BLaER1 (cell line): ENCODE measurements at regions not wholly inside any gene's neighbourhood (a gene's known extent, or its start where the extent isn't known, plus 50 kb on each side); places are given as distances from the start of the nearest gene placed in this dataset.

Source experiments
- H3K27ac ChIP-seq: shearing (Covaris generic); formaldehyde crosslinking; 2 replicates; pipeline ENCODE4 v1.8.1; 2022
- H3K27me3 ChIP-seq: shearing (Covaris generic); formaldehyde crosslinking; 2 replicates; pipeline ENCODE4 v1.8.1; 2022
- H3K36me3 ChIP-seq: shearing (Covaris generic); formaldehyde crosslinking; 2 replicates; pipeline ENCODE4 v1.8.1; 2022
- H3K4me1 ChIP-seq: shearing (Covaris generic); formaldehyde crosslinking; 2 replicates; pipeline ENCODE4 v1.8.1; 2022
- H3K4me2 ChIP-seq: shearing (Covaris generic); formaldehyde crosslinking; 2 replicates; pipeline ENCODE4 v1.8.1; 2022
- H3K4me3 ChIP-seq: shearing (Covaris generic); formaldehyde crosslinking; 2 replicates; pipeline ENCODE4 v1.8.1; 2022
- H3K9ac ChIP-seq: shearing (Covaris generic); formaldehyde crosslinking; 2 replicates; pipeline ENCODE4 v1.8.1; 2022
- H3K9me3 ChIP-seq: shearing (Covaris generic); formaldehyde crosslinking; 2 replicates; pipeline ENCODE4 v1.8.1; 2022
- H4K20me1 ChIP-seq: shearing (Covaris generic); formaldehyde crosslinking; 2 replicates; pipeline ENCODE4 v1.8.1; 2022
- Cebpa-rat ChIP-seq: shearing (Covaris generic); IDR thresholded peaks from 2 replicates; pipeline ENCODE4 v1.8.1; 2022

DNA sequence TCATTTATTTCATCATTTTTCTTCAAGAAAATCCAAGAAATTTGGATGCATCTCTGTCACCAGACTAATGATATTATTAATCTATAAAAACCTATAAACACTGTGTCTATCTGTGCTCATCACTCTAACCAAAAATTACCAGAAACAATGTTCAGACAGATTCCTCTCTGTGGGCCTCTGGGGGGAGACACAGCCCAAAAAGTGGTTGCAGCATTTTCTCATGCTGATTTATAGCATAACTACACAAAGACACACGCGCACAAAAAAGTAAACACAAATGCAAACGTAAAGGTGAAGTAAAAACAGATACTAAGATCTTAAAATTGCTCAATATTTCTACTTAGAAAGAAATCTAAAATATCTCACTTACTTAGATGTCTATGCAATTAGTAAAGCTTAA lies 976.0 kb downstream of the GBE1 start:
- H3K4me2 ChIP-seq, result no peak overlapping the region
- H3K4me3 ChIP-seq, result no peak overlapping the region
- H3K4me1 ChIP-seq, result no peaks in the 10 kb centered on the region
- H3K27me3 ChIP-seq, result no peaks in the 10 kb centered on the region
- no peak overlapping the region for H3K9ac ChIP-seq
- no peaks in the 10 kb centered on the region for H3K9me3 ChIP-seq
- no peak overlapping the region for H3K27ac ChIP-seq
- TF ChIP-seq Cebpa-rat, result no peak
- H3K36me3 ChIP-seq, result no peaks in the 10 kb centered on the region
- H4K20me1 ChIP-seq, result no peaks in the 10 kb centered on the region

GRCh38 chr3:80771085-80771484 lies 990.4 kb downstream of the GBE1 start:
- Histone ChIP-seq H4K20me1 (no peaks in the 10 kb centered on the region), H3K9ac (no peak overlapping the region), H3K4me1 (peaks cover 9% of the 10 kb centered on the region), H3K4me2 (peak overlapping the region; percentile 51), H3K27ac (no peak overlapping the region), H3K27me3 (no peaks in the 10 kb centered on the region), H3K9me3 (0 out of 2 replicates have a peak, but pooled peaks cover 3% of the 10 kb centered on the region), H3K36me3 (no peaks in the 10 kb centered on the region), H3K4me3 (no peak overlapping the region)
- no peak for TF ChIP-seq Cebpa-rat

DNA sequence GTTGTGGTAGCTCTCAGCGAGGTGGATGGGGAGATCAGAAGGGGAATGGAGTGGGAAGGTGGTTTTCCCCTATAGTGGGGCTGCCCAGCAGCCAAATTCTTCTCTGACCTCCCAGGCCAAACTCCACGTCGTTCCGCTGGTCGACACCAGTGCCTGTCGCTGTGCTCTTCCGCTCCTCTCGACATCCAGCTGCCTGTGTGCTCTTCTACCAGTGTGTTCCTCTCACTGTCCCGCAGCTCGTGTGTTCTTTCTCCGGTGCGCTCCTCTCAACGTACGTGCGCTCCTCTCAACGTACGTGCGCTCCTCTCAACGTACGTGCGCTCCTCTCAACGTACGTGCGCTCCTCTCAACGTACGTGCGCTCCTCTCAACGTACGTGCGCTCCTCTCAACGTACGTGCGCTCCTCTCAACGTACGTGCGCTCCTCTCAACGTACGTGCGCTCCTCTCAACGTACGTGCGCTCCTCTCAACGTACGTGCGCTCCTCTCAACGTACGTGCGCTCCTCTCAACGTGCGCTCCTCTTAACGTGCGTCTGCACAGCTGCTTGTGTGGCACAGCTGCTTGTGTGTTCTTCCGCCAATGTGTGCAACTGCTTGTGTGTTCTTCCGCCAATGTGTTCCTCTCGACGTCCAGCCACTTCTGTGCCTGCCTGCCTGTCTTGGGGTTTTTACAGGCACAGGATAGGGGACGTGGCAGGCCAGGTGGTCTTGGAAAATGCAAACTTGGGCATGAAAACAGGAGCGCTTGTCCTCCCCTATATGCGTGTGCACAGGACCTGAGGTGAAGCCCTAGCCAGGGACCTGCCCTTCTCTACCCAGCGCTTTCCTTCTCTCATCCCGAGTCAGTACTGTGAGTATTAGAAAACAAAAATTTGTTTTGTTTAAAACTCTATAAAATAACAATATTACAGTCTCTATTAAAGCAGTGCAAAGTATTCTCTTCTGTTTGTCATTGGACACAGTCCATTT lies 991.1 kb downstream of the GBE1 start:
- H3K9ac ChIP-seq, result no peak overlapping the region
- no peaks in the 10 kb centered on the region for H4K20me1 ChIP-seq
- TF ChIP-seq Cebpa-rat, result no peak
- peak overlapping the region; percentile 51 for H3K4me2 ChIP-seq
- H3K27me3 ChIP-seq, result no peaks in the 10 kb centered on the region
- no peaks in the 10 kb centered on the region for H3K36me3 ChIP-seq
- H3K4me3 ChIP-seq, result no peak overlapping the region
- H3K27ac ChIP-seq, result no peak overlapping the region
- H3K4me1 ChIP-seq, result peaks cover 9% of the 10 kb centered on the region
- 0 out of 2 replicates have a peak, but pooled peaks cover 3% of the 10 kb centered on the region for H3K9me3 ChIP-seq

- Histone ChIP-seq H3K27me3 (no peaks in the 10 kb centered on the region), H3K4me3 (no peak overlapping the region), H3K9me3 (0 out of 2 replicates have a peak, but pooled peaks cover 3% of the 10 kb centered on the region), H3K4me2 (no peak overlapping the region), H3K4me1 (peaks cover 9% of the 10 kb centered on the region), H3K36me3 (no peaks in the 10 kb centered on the region), H4K20me1 (no peaks in the 10 kb centered on the region), H3K9ac (no peak overlapping the region), H3K27ac (no peak overlapping the region)
- TF ChIP-seq Cebpa-rat, result no peak
Measured at GRCh38 chr3:80769683-80770082, 991.8 kb downstream of the GBE1 start.

- Histone ChIP-seq H3K4me3 (no peak overlapping the region), H3K4me1 (peaks cover 9% of the 10 kb centered on the region), H4K20me1 (no peaks in the 10 kb centered on the region), H3K36me3 (no peaks in the 10 kb centered on the region), H3K4me2 (no peak overlapping the region), H3K9me3 (0 out of 2 replicates have a peak, but pooled peaks cover 3% of the 10 kb centered on the region), H3K27ac (no peak overlapping the region), H3K27me3 (no peaks in the 10 kb centered on the region), H3K9ac (no peak overlapping the region)
- TF ChIP-seq Cebpa-rat, result no peak
Measured at GRCh38 chr3:80767604-80768003, 993.8 kb downstream of the GBE1 start.

- H4K20me1 ChIP-seq, result no peaks in the 10 kb centered on the region
- TF ChIP-seq Cebpa-rat, result no peak
- H3K36me3 ChIP-seq, result no peaks in the 10 kb centered on the region
- no peak overlapping the region for H3K4me2 ChIP-seq
- no peaks in the 10 kb centered on the region for H3K4me1 ChIP-seq
- no peak overlapping the region for H3K4me3 ChIP-seq
- no peaks in the 10 kb centered on the region for H3K9me3 ChIP-seq
- no peaks in the 10 kb centered on the region for H3K27me3 ChIP-seq
- H3K27ac ChIP-seq, result no peak overlapping the region
- H3K9ac ChIP-seq, result no peak overlapping the region
Measured at GRCh38 chr3:80754969-80755368, 987.2 kb upstream of the ROBO1 start.

DNA sequence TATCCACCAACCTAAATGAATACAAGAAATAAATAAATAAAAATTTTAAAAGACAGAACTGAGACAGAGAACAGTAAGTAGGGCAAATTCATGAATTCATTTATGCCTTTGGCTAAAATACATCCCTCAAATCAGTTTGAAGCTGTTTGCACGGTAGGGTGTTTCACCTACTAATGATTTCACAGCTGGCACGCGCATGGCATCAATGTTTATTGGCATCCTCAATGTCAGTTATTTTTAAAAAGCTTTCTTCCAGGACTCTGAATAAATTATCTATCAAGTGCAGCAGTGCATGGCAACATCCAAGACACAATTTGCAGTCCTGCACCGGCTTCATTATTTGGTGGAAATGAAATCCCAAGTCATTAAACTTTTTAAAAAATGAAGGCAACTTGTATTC lies 985.2 kb upstream of the ROBO1 start:
- no peak overlapping the region for H3K4me2 ChIP-seq
- TF ChIP-seq Cebpa-rat, result no peak
- H3K27ac ChIP-seq, result no peak overlapping the region
- no peak overlapping the region for H3K4me3 ChIP-seq
- H3K9ac ChIP-seq, result no peak overlapping the region
- H3K4me1 ChIP-seq, result no peaks in the 10 kb centered on the region
- no peaks in the 10 kb centered on the region for H3K27me3 ChIP-seq
- no peaks in the 10 kb centered on the region for H3K9me3 ChIP-seq
- H3K36me3 ChIP-seq, result no peaks in the 10 kb centered on the region
- no peaks in the 10 kb centered on the region for H4K20me1 ChIP-seq

DNA sequence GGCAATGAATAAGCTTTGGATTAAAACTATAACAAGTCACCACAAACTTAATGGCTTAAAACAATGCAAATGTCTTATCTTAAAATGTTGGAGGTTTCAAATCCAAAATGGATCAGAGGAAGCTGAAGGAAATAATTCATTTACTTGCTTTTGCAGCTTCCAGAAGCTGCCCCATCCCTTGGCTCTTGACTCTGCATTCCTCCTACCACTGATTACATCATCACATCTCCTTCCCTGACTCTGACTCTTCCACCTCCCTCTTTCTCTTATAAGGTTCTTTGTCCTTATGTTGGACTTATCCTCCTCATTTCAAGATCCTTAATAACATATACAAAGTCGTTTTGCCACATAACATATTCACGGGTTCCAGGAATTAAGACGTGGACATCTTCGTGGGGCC lies 982.8 kb upstream of the ROBO1 start:
- Histone ChIP-seq H4K20me1 (no peaks in the 10 kb centered on the region), H3K4me1 (no peaks in the 10 kb centered on the region), H3K27ac (no peak overlapping the region), H3K27me3 (no peaks in the 10 kb centered on the region), H3K9ac (no peak overlapping the region), H3K9me3 (no peaks in the 10 kb centered on the region), H3K4me3 (no peak overlapping the region), H3K4me2 (no peak overlapping the region), H3K36me3 (no peaks in the 10 kb centered on the region)
- no peak for TF ChIP-seq Cebpa-rat

DNA sequence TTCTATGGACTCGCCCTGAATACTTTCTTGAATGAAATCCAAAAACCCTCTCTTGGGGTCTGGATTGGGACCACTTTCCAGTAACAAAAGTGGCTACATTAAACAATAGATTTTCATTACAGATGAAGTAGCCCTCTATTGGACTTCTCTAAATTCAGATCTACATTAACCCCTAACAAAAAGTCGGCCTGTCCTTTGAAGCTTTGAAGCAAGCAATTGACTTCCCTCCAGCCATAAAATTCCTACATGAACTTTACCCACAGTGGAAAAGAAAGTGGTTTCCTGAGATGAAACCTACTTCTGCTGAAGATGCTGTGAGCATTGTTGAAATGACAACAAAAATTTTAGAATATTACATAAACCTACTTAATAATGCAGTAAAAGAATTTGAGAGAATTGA lies 967.1 kb upstream of the ROBO1 start:
- H3K4me1 ChIP-seq, result no peaks in the 10 kb centered on the region
- no peaks in the 10 kb centered on the region for H3K27me3 ChIP-seq
- no peaks in the 10 kb centered on the region for H3K36me3 ChIP-seq
- H3K4me3 ChIP-seq, result no peak overlapping the region
- no peak overlapping the region for H3K27ac ChIP-seq
- no peaks in the 10 kb centered on the region for H3K9me3 ChIP-seq
- no peak overlapping the region for H3K9ac ChIP-seq
- no peak for TF ChIP-seq Cebpa-rat
- H4K20me1 ChIP-seq, result no peaks in the 10 kb centered on the region
- no peak overlapping the region for H3K4me2 ChIP-seq

DNA sequence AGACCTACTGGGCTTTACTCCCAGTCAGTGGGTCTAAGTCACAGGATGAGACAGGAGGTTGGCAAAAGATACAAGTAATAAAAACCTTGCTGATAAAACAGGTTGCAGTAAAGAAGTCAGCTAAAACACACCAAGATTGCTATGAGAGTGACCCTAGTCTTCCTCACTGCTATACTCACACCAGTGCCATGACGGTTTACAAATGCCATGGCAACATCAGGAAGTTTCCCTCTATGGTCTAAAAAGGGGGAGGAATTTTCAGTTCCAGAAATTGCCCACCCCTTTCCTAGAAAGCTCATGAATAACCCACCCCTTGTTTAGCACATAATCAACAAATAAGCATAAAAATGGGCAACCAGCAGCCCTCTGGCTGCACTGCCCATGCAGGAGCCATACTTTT lies 966.7 kb upstream of the ROBO1 start:
- Histone ChIP-seq H3K27me3 (no peaks in the 10 kb centered on the region), H3K27ac (no peak overlapping the region), H3K4me1 (no peaks in the 10 kb centered on the region), H3K4me3 (no peak overlapping the region), H3K9ac (no peak overlapping the region), H3K4me2 (no peak overlapping the region), H3K36me3 (no peaks in the 10 kb centered on the region), H4K20me1 (no peaks in the 10 kb centered on the region), H3K9me3 (no peaks in the 10 kb centered on the region)
- TF ChIP-seq Cebpa-rat, result no peak
